ENCODE measurements at regions not wholly inside any gene's neighbourhood (a gene's known extent, or its start where the extent isn't known, plus 50 kb on each side); places are given as distances from the start of the nearest gene placed in this dataset.

GRCh38 chr13:62583466-62583865 lies 1167.8 kb upstream of the PCDH20 start:
- Histone ChIP-seq H3K27ac (no peak overlapping the region), H3K27me3 (no peaks in the 10 kb centered on the region), H3K36me3 (replicated peaks in 1 of 2; ENCODE audit: insufficient read depth in 1 of 2, low read depth in 2 of 2) (no peaks in the 10 kb centered on the region), H3K4me3 (no peak overlapping the region), H3K4me1 (no peaks in the 10 kb centered on the region), H3K9me3 (no peaks in the 10 kb centered on the region)
- WGBS, 2 donors = 79 to 88% methylated on average over 2 of the region's 2 CpGs
- ATAC-seq (no peak), DNase-seq (no peak)
- no peak for TF ChIP-seq POLR2A (IDR thresholded peaks at IDR 0.05)
- no peak for TF ChIP-seq CTCF (IDR thresholded peaks at IDR 0.05)
- intact Hi-C loops (cut with DNase I) = no loop called here

- intact Hi-C loops (cut with DNase I) = no loop called here
- no peak for TF ChIP-seq POLR2A (IDR thresholded peaks at IDR 0.05)
- no peak for TF ChIP-seq CTCF (IDR thresholded peaks at IDR 0.05)
- H3K27me3 ChIP-seq = no peaks in the 10 kb centered on the region
- H3K27ac ChIP-seq = no peak overlapping the region
- H3K9me3 ChIP-seq = no peaks in the 10 kb centered on the region
- ATAC-seq (no peak), DNase-seq (no peak)
- no peaks in the 10 kb centered on the region for H3K36me3 ChIP-seq (replicated peaks in 1 of 2; ENCODE audit: insufficient read depth in 1 of 2, low read depth in 2 of 2)
- H3K4me3 ChIP-seq = no peak overlapping the region
- no peaks in the 10 kb centered on the region for H3K4me1 ChIP-seq
Observed at GRCh38 chr13:62578402-62578801, 1162.8 kb upstream of the PCDH20 start.

GRCh38 chr13:62564770-62565169 lies 1149.1 kb upstream of the PCDH20 start:
- intact Hi-C loops (cut with DNase I) = no loop called here
- H3K27ac ChIP-seq = no peak overlapping the region
- H3K36me3 ChIP-seq (replicated peaks in 1 of 2; ENCODE audit: insufficient read depth in 1 of 2, low read depth in 2 of 2) = no peaks in the 10 kb centered on the region
- ATAC-seq (no peak), DNase-seq (no peak)
- no peak for TF ChIP-seq POLR2A (IDR thresholded peaks at IDR 0.05)
- no peak for TF ChIP-seq CTCF (IDR thresholded peaks at IDR 0.05)
- WGBS, 2 donors = 91 to 92% methylated on average over 3 of the region's 3 CpGs
- no peaks in the 10 kb centered on the region for H3K9me3 ChIP-seq
- no peaks in the 10 kb centered on the region for H3K4me1 ChIP-seq
- H3K4me3 ChIP-seq = no peak overlapping the region
- H3K27me3 ChIP-seq = no peaks in the 10 kb centered on the region

GRCh38 chr13:62563251-62563650 lies 1147.6 kb upstream of the PCDH20 start:
- DNase-seq (no peak), ATAC-seq (no peak)
- Histone ChIP-seq H3K36me3 (replicated peaks in 1 of 2; ENCODE audit: insufficient read depth in 1 of 2, low read depth in 2 of 2) (no peaks in the 10 kb centered on the region), H3K27ac (no peak overlapping the region), H3K9me3 (no peaks in the 10 kb centered on the region), H3K4me3 (no peak overlapping the region), H3K27me3 (no peaks in the 10 kb centered on the region), H3K4me1 (no peaks in the 10 kb centered on the region)
- intact Hi-C loops (cut with DNase I) = no loop called here
- WGBS, 2 donors = 93% methylated on average over 1 of the region's 1 CpG
- TF ChIP-seq POLR2A (IDR thresholded peaks at IDR 0.05) (no peak), CTCF (IDR thresholded peaks at IDR 0.05) (no peak)

DNA sequence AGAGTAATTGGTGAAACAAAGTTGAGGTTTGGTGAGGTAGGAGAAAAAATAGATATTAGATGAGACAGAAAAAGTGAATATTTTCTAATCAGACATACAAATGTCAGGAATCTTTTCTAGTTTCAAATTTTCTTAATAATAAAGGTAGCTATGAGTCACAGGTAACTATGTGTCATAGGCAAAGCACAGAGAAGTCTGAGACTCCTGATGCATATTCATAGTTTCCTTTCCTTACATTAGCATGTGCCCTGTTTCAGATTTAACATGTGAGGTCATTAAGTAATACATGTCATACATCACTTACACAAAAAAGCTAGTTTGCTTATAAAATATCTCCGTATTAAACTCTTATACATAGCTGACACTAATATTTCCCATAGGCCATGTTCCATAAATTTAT lies 1141.3 kb upstream of the PCDH20 start:
- DNase-seq = no peak
- no peak for ATAC-seq
- TF ChIP-seq CTCF (IDR thresholded peaks at IDR 0.05) (no peak), POLR2A (IDR thresholded peaks at IDR 0.05) (no peak)
- 82% methylated on average over 1 of the region's 1 CpG for WGBS, 2 donors
- Histone ChIP-seq H3K4me3 (no peak overlapping the region), H3K9me3 (no peaks in the 10 kb centered on the region), H3K27me3 (no peaks in the 10 kb centered on the region), H3K36me3 (replicated peaks in 1 of 2; ENCODE audit: insufficient read depth in 1 of 2, low read depth in 2 of 2) (no peaks in the 10 kb centered on the region), H3K4me1 (no peaks in the 10 kb centered on the region), H3K27ac (no peak overlapping the region)
- intact Hi-C loops (cut with DNase I) = no loop called here
